HG03196 (cell line): ENCODE measurements at regions not wholly inside any gene's neighbourhood (a gene's known extent, or its start where the extent isn't known, plus 50 kb on each side); places are given as distances from the start of the nearest gene placed in this dataset.
"Not testable (repeated sequence)": the region's sequence is repeated elsewhere in the genome, so short reads cannot be mapped to it uniquely, and the experiment has no call there.

ENCODE experiments used
- ATAC-seq: cut with Tn5 transposase; IDR thresholded peaks from one replicate; pipeline ENCODE4 v1.9.1; 2021; ENCODE audit not compliant: unreplicated experiment

- ATAC-seq, result no peak
Measured at GRCh38 chr15:26083896-26084295, 220.8 kb upstream of the ATP10A start.

DNA sequence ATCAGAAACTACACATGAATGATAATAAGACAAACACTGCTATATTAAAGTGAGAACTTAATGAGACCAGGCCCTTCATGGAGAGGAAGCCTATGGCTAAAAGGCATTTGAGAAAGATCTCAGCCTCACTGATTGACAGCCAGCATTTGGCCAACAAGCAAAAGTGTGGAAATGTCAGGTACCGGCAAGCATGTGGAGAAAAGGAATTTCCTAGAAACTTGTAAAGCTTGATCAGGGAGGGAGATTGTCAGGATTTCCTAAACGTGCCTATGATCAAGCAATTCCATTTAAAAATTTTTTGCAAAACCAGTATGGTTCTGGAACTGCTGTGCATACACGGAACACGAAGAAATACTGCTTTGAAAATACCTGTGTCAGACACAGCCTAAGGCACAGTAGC lies 220.3 kb upstream of the ATP10A start:
- ATAC-seq, result no peak

GRCh38 chr15:26082221-26083109 lies 219.3 kb upstream of the ATP10A start:
- ATAC-seq, result peak; percentile 98

DNA sequence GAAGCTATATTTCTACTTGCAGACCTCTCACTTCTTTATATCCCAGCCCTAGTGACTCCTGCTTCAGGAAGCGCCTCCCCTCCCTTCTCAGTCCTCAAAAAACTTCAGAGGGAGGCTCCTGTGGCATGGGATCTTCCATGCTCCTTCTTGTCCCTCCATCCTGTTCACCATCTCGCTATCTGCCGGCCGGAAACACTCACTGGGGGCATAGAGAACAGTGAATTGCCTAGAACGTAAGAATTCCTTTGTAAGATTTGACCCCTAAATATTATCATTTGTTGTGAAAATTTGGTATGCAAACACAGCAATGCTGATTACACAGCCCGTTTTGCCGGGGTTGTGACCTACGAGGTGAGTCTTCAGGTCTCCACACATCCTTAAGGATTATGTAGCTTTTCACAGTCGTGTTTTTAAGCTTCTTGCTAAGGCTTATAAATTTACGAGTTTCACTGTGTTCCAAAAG lies 218.7 kb upstream of the ATP10A start:
- no peak for ATAC-seq

- no peak for ATAC-seq
Measured at GRCh38 chr15:26075770-26076169, 212.6 kb upstream of the ATP10A start.

- no peak for ATAC-seq
Measured at GRCh38 chr15:26073430-26074333, 210.6 kb upstream of the ATP10A start.

- ATAC-seq, result no peak
Measured at GRCh38 chr15:26070095-26070532, 207.0 kb upstream of the ATP10A start.

GRCh38 chr15:26069231-26069641 lies 206.1 kb upstream of the ATP10A start:
- no peak for ATAC-seq

DNA sequence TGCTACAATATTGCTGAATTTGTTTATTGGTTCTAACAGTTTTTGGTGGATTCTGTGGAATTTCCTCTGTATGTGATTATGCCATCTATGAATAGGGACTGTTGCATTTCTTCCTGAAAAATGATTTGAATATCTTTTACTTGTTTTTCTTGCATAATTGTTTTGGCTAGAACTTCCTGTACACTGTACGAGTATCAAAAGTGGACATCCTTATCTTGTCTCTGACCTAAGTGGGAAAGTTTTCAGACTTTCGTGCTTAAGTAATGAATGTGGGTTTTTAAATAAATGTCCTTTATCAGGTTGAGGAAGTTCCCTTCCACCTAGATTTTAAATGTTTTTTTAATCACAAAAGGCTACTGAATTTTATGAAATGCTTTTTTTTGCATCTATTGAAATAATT lies 203.8 kb upstream of the ATP10A start:
- no peak for ATAC-seq

DNA sequence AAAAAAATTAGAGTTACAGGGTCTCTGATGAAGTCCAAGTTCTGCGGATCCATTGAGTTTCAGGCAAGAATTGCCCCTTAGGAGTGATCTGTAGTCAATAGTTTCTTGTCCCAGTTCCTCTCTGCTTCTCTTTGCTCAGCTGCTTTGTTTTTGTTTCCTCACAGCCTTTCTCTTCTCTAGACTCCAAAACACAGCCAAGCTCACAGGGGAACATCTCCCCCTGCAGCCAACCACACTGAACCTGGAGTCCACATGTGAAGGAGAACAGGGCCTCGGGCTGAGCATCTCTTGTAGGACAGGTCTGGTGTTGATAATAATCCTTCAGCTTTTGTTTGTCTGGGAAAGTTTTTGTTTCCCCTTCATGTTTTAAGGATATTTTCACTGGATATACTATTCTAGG lies 202.6 kb upstream of the ATP10A start:
- no peak for ATAC-seq

DNA sequence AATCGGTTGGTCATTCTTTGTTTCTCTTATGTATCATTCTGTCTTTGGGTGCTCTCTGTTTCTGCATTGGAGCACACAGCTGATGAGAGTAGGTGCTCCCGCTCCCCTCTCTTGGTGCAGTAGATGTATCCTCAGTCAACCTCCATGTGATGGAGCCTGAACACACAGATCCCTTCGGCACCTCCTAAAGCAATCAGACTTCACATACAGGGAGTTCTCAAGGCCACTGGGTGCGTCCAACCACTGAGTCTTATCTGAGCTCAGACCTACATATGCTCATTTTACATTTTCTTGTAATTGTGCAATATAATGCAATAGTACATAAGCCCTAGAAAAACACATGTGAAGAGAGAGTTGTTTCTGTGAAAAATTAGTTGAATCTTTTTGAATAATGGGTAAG lies 198.1 kb upstream of the ATP10A start:
- ATAC-seq, result no peak

DNA sequence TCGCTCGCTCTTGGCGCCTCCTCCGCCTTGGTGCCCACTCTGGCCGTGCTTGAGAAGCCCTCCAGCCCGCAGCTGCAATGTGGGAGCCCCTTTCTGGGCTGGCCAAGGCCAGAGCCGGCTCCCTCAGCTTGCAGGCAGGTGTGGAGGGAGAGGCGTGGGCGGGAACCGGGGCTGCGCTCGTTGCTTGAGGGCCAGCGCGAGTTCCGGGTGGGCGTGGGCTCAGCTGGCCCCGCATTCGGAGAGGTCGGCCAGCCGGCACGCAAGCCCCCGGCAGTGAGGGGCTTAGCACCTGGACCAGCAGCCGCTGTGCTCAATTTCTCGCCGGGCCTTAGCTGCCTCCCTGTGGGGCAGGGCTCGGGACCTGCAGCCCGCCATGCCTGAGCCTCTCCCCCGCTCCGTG lies 193.6 kb upstream of the ATP10A start:
- not testable (repeated sequence) for ATAC-seq

GRCh38 chr15:26051761-26052675 lies 188.9 kb upstream of the ATP10A start:
- no peak for ATAC-seq

DNA sequence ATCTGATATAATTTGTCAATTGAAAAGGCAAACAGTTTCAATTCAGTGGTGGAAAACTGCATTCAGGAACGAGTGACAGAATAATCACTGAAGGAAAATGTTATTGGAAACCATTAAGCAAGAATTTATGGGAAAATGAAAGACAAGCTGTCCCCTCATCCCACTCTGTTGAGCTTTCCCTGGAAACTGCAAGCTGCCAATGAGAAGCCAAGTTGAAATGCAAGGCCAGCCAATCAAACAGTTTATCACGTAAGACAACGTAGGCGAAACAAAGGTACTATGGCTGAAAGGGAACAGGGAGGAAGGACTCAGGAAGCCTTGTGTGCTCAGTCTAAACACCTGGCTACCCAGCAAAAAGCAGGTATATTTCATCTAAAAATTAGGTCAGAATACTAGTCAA lies 187.9 kb upstream of the ATP10A start:
- ATAC-seq, result no peak

DNA sequence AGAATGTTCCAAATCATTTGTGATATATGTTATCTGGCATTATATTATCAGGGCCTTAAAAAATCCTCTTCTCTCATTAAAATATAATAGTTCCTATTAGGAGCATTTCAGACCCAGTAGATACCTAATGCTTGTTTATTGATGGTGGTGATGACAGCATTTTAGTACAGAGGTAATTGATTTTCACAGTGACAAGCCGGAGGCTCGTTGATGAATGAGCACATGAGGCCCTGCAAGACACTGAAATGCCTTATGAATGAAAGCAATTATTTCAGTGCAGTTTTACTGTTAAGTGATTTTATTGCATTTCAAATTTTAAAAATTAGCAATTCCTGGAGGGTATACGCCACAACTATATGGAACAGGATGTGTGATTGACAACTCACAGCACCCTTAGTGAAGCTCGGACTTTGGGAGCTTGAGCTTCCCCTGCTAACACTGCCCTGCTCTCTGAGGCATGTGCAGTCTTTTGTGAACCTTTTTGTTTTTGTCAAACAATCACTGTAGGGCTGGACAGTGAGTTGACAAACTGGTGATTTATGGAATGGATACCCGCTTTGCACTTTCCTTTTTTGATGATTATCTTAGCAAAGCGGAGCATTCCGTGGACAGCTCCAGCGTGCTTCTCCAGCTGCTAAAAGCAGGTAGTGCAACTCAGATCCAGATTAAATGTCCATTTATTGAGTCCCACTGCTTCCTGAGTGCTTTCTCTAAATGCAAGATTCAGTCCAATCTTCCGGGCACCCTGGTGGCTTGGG lies 187.0 kb upstream of the ATP10A start:
- no peak for ATAC-seq

- ATAC-seq, result no peak
Measured at GRCh38 chr15:26048669-26049068, 185.5 kb upstream of the ATP10A start.

GRCh38 chr15:26045516-26045915 lies 182.4 kb upstream of the ATP10A start:
- ATAC-seq, result no peak

DNA sequence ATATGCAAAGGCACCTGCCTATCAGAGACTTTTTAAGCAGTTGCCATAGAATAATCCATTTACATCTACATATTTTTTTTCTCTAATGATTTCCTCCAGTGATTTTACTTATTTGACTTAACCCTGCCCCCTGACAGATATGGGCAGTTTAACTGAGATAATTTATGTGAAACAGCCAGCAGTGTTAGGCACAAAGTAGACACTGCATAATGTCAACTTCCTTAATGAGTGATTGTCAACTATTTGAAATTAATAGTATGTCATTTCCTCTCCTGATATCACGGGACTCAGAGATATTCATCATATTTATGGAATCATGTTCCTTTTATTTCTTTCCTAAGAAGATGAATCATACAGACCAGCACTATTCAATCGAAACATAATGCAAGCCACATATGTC lies 179.9 kb upstream of the ATP10A start:
- ATAC-seq, result no peak

DNA sequence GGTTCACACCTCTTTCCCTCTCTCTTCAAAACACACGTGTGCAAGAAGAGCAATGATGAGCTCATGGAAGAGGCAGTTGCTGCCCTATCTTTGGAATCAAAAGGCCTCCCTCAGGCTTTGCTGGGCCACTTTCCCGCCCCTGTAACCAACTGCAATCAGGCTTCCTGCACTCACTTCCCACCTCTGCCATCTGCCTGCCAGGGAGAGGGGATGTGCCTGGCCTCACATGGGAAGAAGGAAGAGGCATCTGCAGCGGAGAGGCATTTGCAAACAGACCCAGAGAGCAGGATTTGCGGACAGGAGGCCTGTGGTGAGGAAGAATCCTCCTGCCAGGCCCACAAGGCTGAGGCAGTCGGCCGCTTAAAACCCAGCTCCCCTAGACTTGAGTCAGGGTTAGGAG lies 175.6 kb upstream of the ATP10A start:
- ATAC-seq, result no peak

- ATAC-seq, result no peak
Measured at GRCh38 chr15:26037369-26037768, 174.2 kb upstream of the ATP10A start.
